HCT116 (cell line): ENCODE measurements at regions not wholly inside any gene's neighbourhood (a gene's known extent, or its start where the extent isn't known, plus 50 kb on each side); places are given as distances from the start of the nearest gene placed in this dataset.

Experiments used
- ATAC-seq: fragments of 200-7000 bp; cut with Tn5 transposase; 2 replicates; pipeline ENCODE4 v1.9.1; 2020; ENCODE audit warnings: mild to moderate bottlenecking, moderate library complexity
- BruUV-seq: library from RNA; stranded (reverse); fragments of 400-500 nt; replicated peaks from 2 replicates; lab custom pipeline; 2021; lab: Mats Ljungman, UMichigan
- CTCF ChIA-PET: fragments of 300-600 bp; sonication (Branson Sonifier 250); formaldehyde crosslinking; loops from one replicate; lab custom pipeline; 2021; ENCODE audit warnings: antibody characterized with exemption; lab: Charles Lee
- POLR2A ChIA-PET: fragments of 300-600, 350-600 bp; sonication (Branson Sonifier 250); formaldehyde crosslinking; loops from one replicate; lab custom pipeline; 2021; ENCODE audit warnings: antibody characterized with exemption; lab: Charles Lee
- RAD21 ChIA-PET, 2 experiments: fragments of 300-600 bp; sonication (Branson Sonifier 250); formaldehyde crosslinking; loops; one replicate each; lab custom pipeline; 2023; ENCODE audit warnings: low total read pairs in 2 of 2; ENCODE audit not compliant: uncharacterized antibody in 2 of 2, unreplicated experiment in 2 of 2, low non-redundant PET in 1 of 2; lab: Charles Lee
- DNase-seq: peaks from one replicate; pipeline ENCODE4 v3.0.0-alpha.2; 2010; ENCODE audit warnings: low read depth, low spot score
- H2AFZ ChIP-seq: fragments of 200-600 bp; shearing (Covaris generic), sonication (generic); 2 replicates; pipeline ENCODE4 v1.6.1; 2017; ENCODE audit warnings: low read depth, mixed run types, mixed read lengths, antibody characterized with exemption, low read length; ENCODE audit not compliant: poor library complexity, severe bottlenecking
- H3K27ac ChIP-seq: 2 replicates; pipeline ENCODE4 v1.5.1; 2012; ENCODE audit warnings: low read depth, low read length
- H3K27me3 ChIP-seq: fragments of 200-600 bp; sonication (generic); 2 replicates; pipeline ENCODE4 v1.6.1; 2016; ENCODE audit warnings: mixed run types, low read length, mixed read lengths; ENCODE audit not compliant: insufficient read depth
- H3K36me3 ChIP-seq, 2 experiments: fragments of 200-500 bp in 1 of 2; fragments of 200-600 bp in 1 of 2; sonication (Bioruptor generic) in 1 of 2; sonication (generic) in 1 of 2; 2 replicates each; pipeline versions ENCODE4 v1.5.1 to v1.6.1; 2014 to 2016; ENCODE audit warnings: low read length in 2 of 2, inconsistent platforms in 1 of 2, mixed read lengths in 1 of 2, mixed run types in 1 of 2; ENCODE audit not compliant: insufficient read depth in 2 of 2, control insufficient read depth in 1 of 2
- H3K4me1 ChIP-seq, 2 experiments: fragments of 200-600 bp in 1 of 2; sonication (generic) in 1 of 2; 2 replicates each; pipeline versions ENCODE4 v1.5.1 to v1.6.1; 2012 to 2017; ENCODE audit warnings: low read length in 2 of 2, inconsistent platforms in 1 of 2, mild to moderate bottlenecking in 1 of 2, mixed read lengths in 1 of 2, mixed run types in 1 of 2, moderate library complexity in 1 of 2; ENCODE audit not compliant: insufficient read depth in 2 of 2, control insufficient read depth in 1 of 2
- H3K4me2 ChIP-seq: fragments of 200-600 bp; sonication (generic); 2 replicates; pipeline ENCODE4 v1.6.1; 2017; ENCODE audit warnings: mixed run types, low read length, mixed read lengths
- H3K4me3 ChIP-seq, 2 experiments: fragments of 200-600 bp in 1 of 2; sonication (generic) in 1 of 2; replicated peaks in 1 of 2; 2 replicates each; pipeline ENCODE4 v1.5.1; 2011 to 2016; ENCODE audit warnings: low read length in 2 of 2, control low read depth in 1 of 2, low read depth in 1 of 2, mild to moderate bottlenecking in 1 of 2, mixed read lengths in 1 of 2, mixed run types in 1 of 2
- H3K79me2 ChIP-seq: fragments of 200-600 bp; sonication (generic); 2 replicates; pipeline ENCODE4 v1.6.1; 2017; ENCODE audit warnings: mild to moderate bottlenecking, mixed run types, low read length, moderate library complexity, mixed read lengths; ENCODE audit not compliant: insufficient read depth
- H3K9ac ChIP-seq: fragments of 200-600 bp; sonication (generic); 2 replicates; pipeline ENCODE4 v1.6.1; 2016; ENCODE audit warnings: low read length, mixed read lengths
- H3K9me2 ChIP-seq: fragments of 200-600 bp; sonication (generic), shearing (Covaris generic); 2 replicates; pipeline ENCODE4 v1.6.1; 2017; ENCODE audit warnings: mixed run types, mild to moderate bottlenecking, moderate library complexity; ENCODE audit not compliant: insufficient read depth
- H3K9me3 ChIP-seq, 2 experiments: fragments of 200-500 bp in 1 of 2; fragments of 200-600 bp in 1 of 2; sonication (Bioruptor generic) in 1 of 2; sonication (generic) in 1 of 2; 2 replicates each; pipeline ENCODE4 v1.6.1; 2014 to 2017; ENCODE audit warnings: low read length in 2 of 2, mixed read lengths in 2 of 2, inconsistent platforms in 1 of 2, low read depth in 1 of 2, mild to moderate bottlenecking in 1 of 2, mixed run types in 1 of 2, moderate library complexity in 1 of 2; ENCODE audit not compliant: control insufficient read depth in 1 of 2, insufficient read depth in 1 of 2
- H4K20me1 ChIP-seq: fragments of 200-600 bp; sonication (generic), shearing (Covaris generic); 2 replicates; pipeline ENCODE4 v1.6.1; 2017; ENCODE audit warnings: mixed run types, mild to moderate bottlenecking, moderate library complexity; ENCODE audit not compliant: insufficient read depth
- ATF3 ChIP-seq: IDR thresholded peaks from 2 replicates; pipeline ENCODE4 v1.6.1; 2012
- CEBPB ChIP-seq: IDR thresholded peaks from 2 replicates; pipeline ENCODE4 v1.6.1; 2012; ENCODE audit warnings: low read depth
- CTCF ChIP-seq, 3 experiments: fragments of 200-600 bp in 1 of 3; sonication (generic) in 1 of 3; IDR thresholded peaks in 2 of 3; conservative IDR thresholded peaks in 1 of 3; 2 replicates each; pipeline ENCODE4 v1.5.1; 2012 to 2017; ENCODE audit warnings: low read depth in 2 of 3, low read length in 2 of 3, antibody characterized with exemption in 1 of 3, borderline replicate concordance in 1 of 3, control low read depth in 1 of 3, mild to moderate bottlenecking in 1 of 3, mixed read lengths in 1 of 3, mixed run types in 1 of 3, moderate library complexity in 1 of 3; ENCODE audit not compliant: insufficient read depth in 1 of 3
- ELF1 ChIP-seq: IDR thresholded peaks from 2 replicates; pipeline ENCODE4 v1.6.1; 2012; ENCODE audit warnings: low read depth, borderline replicate concordance
- EZH2 ChIP-seq: fragments of 200-600 bp; sonication (generic); IDR thresholded peaks from 2 replicates; pipeline ENCODE4 v1.6.1; 2017; ENCODE audit warnings: antibody characterized with exemption, mixed run types
- EZH2phosphoT487 ChIP-seq: fragments of 200-600 bp; IDR thresholded peaks from 2 replicates; pipeline ENCODE4 v1.6.1; 2018; ENCODE audit warnings: antibody characterized with exemption, borderline replicate concordance
- JUND ChIP-seq: IDR thresholded peaks from 2 replicates; pipeline ENCODE4 v1.6.1; 2012
- RAD21 ChIP-seq: IDR thresholded peaks from 2 replicates; pipeline ENCODE4 v1.6.1; 2012; ENCODE audit warnings: low read depth, mild to moderate bottlenecking
- REST ChIP-seq: IDR thresholded peaks from 2 replicates; pipeline ENCODE4 v1.6.1; 2012; ENCODE audit warnings: low read depth
- SRF ChIP-seq: IDR thresholded peaks from 2 replicates; pipeline ENCODE4 v1.6.1; 2012; ENCODE audit warnings: low read depth
- YY1 ChIP-seq: IDR thresholded peaks from 2 replicates; pipeline ENCODE4 v1.6.1; 2011; ENCODE audit warnings: low read length, low read depth, moderate library complexity, mild to moderate bottlenecking; ENCODE audit not compliant: insufficient replicate concordance; ENCODE audit errors: extremely low read depth
- ZFX ChIP-seq: fragments of 450-650 bp; IDR thresholded peaks from 2 replicates; pipeline ENCODE4 v1.6.1; 2017
- intact Hi-C: fragments of 100-400 bp; cut with micrococcal nuclease; formaldehyde crosslinking; loops from 2 replicates; pipeline ENCODE4 v1.10.0; 2022

GRCh38 chr10:33401300-33401699 lies 66.8 kb upstream of the NRP1 start:
- no peak for DNase-seq
- Histone ChIP-seq H3K27ac (no peak overlapping the region), H3K36me3 (no peaks in the 10 kb centered on the region), H2AFZ (no peak overlapping the region), H3K9me2 (no peaks in the 10 kb centered on the region), H3K9ac (no peak overlapping the region), H3K4me2 (no peak overlapping the region), H3K27me3 (no peaks in the 10 kb centered on the region), H3K79me2 (no peaks in the 10 kb centered on the region), H3K4me3 (no peak overlapping the region), H4K20me1 (no peaks in the 10 kb centered on the region), H3K9me3 (peaks cover 0 to 11% of the 10 kb centered on the region in 2 experiments; a peak in 1 of 4 replicates), H3K4me1 (no peaks in the 10 kb centered on the region)
- intact Hi-C loops: no loop called here
- TF ChIP-seq SRF (no peak), ATF3 (no peak), CTCF (IDR thresholded peaks at IDR 0.05 in 2 of 3, conservative IDR thresholded peaks at IDR 0.05 in 1 of 3; ENCODE audit: borderline replicate concordance in 1 of 3, insufficient read depth in 1 of 3, low read depth in 2 of 3, low read length in 2 of 3) (no peak), EZH2 (no peak), CEBPB (no peak), RAD21 (no peak), YY1 (no peak), ZFX (no peak), REST (no peak), JUND (no peak), ELF1 (no peak), EZH2phosphoT487 (no peak)
- no peak for ATAC-seq
- RAD21 ChIA-PET: no interaction called here
- POLR2A ChIA-PET: no interaction called here
- BruUV-seq: no TSS peak
- CTCF ChIA-PET: no interaction called here
